ENCODE measurements at regions not wholly inside any gene's neighbourhood (a gene's known extent, or its start where the extent isn't known, plus 50 kb on each side); places are given as distances from the start of the nearest gene placed in this dataset.

DNA sequence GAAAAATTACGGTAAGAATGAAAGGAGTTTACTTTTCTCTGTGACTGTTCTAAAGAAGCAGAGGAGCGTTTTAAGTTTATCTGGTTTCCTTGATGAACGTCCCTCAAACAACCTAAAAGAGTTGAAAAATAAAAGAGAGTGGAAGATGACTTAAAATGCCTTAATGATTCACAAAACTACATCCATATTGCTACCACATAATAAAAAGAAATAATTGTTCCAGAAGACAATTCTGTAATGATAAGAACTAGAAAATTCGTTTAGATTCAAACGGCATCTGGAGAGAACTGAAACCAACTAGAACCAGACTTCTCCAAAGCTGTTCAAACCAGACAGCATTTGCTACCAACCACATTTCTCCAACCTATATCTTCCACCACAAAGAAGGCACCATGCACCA is 68.1 kb downstream of the TEKT4 start:
- Mint-ChIP-seq H3K27me3 (ENCODE audit: low read depth in 3 of 3) (peaks cover 2 to 8% (median 7%) of the 10 kb centered on the region in 3 donors), H3K36me3 (no peaks in the 10 kb centered on the region), H3K27ac (no peak overlapping the region), H3K4me3 (no peak overlapping the region), H3K9me3 (peaks cover 0 to 6% (median 2%) of the 10 kb centered on the region in 7 donors), H3K4me1 (no peaks in the 10 kb centered on the region)
- Histone ChIP-seq H4K20me1 (ENCODE audit: insufficient read depth, low read length) (no peaks in the 10 kb centered on the region), H3K4me1 (ENCODE audit: control insufficient read depth in 1 of 2, insufficient read depth in 2 of 2, low read length in 2 of 2) (no peaks in the 10 kb centered on the region), H3K27ac (ENCODE audit: low read depth in 1 of 2, low read length in 2 of 2) (no peak overlapping the region), H3K36me3 (replicated peaks in 1 of 2; ENCODE audit: control insufficient read depth in 1 of 2, insufficient read depth in 2 of 2, low read length in 2 of 2) (no peaks in the 10 kb centered on the region), H3K79me2 (ENCODE audit: insufficient read depth, low read length) (no peaks in the 10 kb centered on the region), H3K27me3 (ENCODE audit: control insufficient read depth in 2 of 2, insufficient read depth in 2 of 2, low read length in 2 of 2) (no peaks in the 10 kb centered on the region), H3K9me3 (replicated peaks in 1 of 2; ENCODE audit: control insufficient read depth in 1 of 2, insufficient read depth in 1 of 2, low read length in 2 of 2) (no peaks in the 10 kb centered on the region), H3K9ac (ENCODE audit: insufficient read depth, low read length, poor library complexity, severe bottlenecking) (no peak overlapping the region), H2AFZ (ENCODE audit: insufficient read depth, low read depth, low read length, poor library complexity, severe bottlenecking) (no peak overlapping the region), H3K4me2 (replicated peaks; ENCODE audit: extremely low read depth, low read length, poor library complexity, severe bottlenecking) (no peak overlapping the region), H3K4me3 (replicated peaks in 1 of 3; ENCODE audit: low read depth in 2 of 3, low read length in 3 of 3) (no peak overlapping the region)
- TF ChIP-seq, protein P1, sequence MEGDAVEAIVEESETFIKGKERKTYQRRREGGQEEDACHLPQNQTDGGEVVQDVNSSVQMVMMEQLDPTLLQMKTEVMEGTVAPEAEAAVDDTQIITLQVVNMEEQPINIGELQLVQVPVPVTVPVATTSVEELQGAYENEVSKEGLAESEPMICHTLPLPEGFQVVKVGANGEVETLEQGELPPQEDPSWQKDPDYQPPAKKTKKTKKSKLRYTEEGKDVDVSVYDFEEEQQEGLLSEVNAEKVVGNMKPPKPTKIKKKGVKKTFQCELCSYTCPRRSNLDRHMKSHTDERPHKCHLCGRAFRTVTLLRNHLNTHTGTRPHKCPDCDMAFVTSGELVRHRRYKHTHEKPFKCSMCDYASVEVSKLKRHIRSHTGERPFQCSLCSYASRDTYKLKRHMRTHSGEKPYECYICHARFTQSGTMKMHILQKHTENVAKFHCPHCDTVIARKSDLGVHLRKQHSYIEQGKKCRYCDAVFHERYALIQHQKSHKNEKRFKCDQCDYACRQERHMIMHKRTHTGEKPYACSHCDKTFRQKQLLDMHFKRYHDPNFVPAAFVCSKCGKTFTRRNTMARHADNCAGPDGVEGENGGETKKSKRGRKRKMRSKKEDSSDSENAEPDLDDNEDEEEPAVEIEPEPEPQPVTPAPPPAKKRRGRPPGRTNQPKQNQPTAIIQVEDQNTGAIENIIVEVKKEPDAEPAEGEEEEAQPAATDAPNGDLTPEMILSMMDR (IDR thresholded peaks at IDR 0.05), result no peak
- intact Hi-C loops (cut with micrococcal nuclease), result no loop called here
- WGBS (ENCODE audit: insufficient coverage), result no CpG with 5 or more reads among the region's 5 CpGs
- no peak for DNase-seq

DNA sequence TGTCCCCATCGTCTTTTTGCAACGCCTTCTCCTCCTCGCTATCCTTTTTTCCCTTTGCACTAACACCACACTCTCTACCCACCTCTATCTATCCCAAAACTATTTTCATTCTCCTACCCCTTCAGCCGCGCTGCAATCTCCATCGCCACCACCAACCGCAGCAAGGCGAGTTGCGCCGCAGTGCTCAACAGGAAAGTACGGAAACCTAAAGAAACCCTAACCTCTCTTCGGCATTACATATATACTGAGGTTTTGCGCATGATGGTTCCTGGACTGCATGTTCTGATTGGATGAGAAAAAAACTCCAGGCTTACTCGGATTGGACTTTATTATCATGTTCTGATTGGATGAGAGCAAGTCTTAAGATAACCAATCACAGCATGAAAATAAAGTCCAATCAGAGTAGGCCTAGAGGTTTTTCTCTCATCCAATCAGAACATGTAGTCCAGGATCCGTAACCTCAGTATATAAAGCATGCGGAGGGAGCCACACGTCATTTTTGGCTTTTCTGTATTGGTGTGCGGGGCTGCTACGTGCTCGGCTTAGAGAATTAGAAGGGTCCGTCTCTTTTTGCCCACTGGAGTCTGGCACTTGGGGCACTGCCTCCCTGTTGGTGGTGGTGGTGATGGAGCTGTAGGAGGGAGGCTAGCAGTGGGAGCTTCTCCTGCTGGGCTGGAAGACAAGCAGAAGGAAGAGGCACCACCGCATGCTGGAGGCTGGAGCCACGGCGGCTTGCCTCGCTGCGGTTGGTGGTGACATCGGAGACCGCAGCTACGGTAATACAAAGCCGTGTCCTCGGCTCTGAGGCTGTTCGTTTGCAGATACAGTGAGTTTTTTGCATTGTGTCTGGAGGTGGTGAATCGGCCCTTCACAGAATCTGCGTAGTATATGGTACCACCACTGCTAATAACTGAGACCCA is 76.1 kb downstream of the TEKT4 start:
- 94% methylated on average over 25 of the region's 34 CpGs for WGBS (ENCODE audit: insufficient coverage)
- Histone ChIP-seq H3K27me3 (ENCODE audit: control insufficient read depth in 2 of 2, insufficient read depth in 2 of 2, low read length in 2 of 2) (no peaks in the 10 kb centered on the region), H3K4me1 (ENCODE audit: control insufficient read depth in 1 of 2, insufficient read depth in 2 of 2, low read length in 2 of 2) (no peaks in the 10 kb centered on the region), H3K36me3 (replicated peaks in 1 of 2; ENCODE audit: control insufficient read depth in 1 of 2, insufficient read depth in 2 of 2, low read length in 2 of 2) (no peaks in the 10 kb centered on the region), H3K79me2 (ENCODE audit: insufficient read depth, low read length) (no peaks in the 10 kb centered on the region), H3K27ac (ENCODE audit: low read depth in 1 of 2, low read length in 2 of 2) (no peak overlapping the region), H4K20me1 (ENCODE audit: insufficient read depth, low read length) (no peaks in the 10 kb centered on the region), H3K9ac (ENCODE audit: insufficient read depth, low read length, poor library complexity, severe bottlenecking) (no peak overlapping the region), H2AFZ (ENCODE audit: insufficient read depth, low read depth, low read length, poor library complexity, severe bottlenecking) (no peak overlapping the region), H3K9me3 (replicated peaks in 1 of 2; ENCODE audit: control insufficient read depth in 1 of 2, insufficient read depth in 1 of 2, low read length in 2 of 2) (peaks cover 0 to 7% of the 10 kb centered on the region in 2 donors), H3K4me3 (replicated peaks in 1 of 3; ENCODE audit: low read depth in 2 of 3, low read length in 3 of 3) (no peak overlapping the region), H3K4me2 (replicated peaks; ENCODE audit: extremely low read depth, low read length, poor library complexity, severe bottlenecking) (no peak overlapping the region)
- DNase-seq, result no peak
- TF ChIP-seq, protein P1 (IDR thresholded peaks at IDR 0.05), result no peak
- intact Hi-C loops (cut with micrococcal nuclease), result no loop called here
- Mint-ChIP-seq H3K27ac (peak overlapping the region in 1 of 7 donors; percentile 70), H3K4me1 (no peaks in the 10 kb centered on the region), H3K4me3 (no peak overlapping the region), H3K36me3 (no peaks in the 10 kb centered on the region), H3K27me3 (ENCODE audit: low read depth in 3 of 3) (peaks cover 3 to 13% (median 5%) of the 10 kb centered on the region in 3 donors), H3K9me3 (peaks cover 3 to 9% (median 7%) of the 10 kb centered on the region in 7 donors)

All from CD14-positive monocyte (primary cell).